CD4-positive, alpha-beta T cell treated with Interleukin-1 beta for 1 hour (primary cell): ENCODE measurements at regions not wholly inside any gene's neighbourhood (a gene's known extent, or its start where the extent isn't known, plus 50 kb on each side); places are given as distances from the start of the nearest gene placed in this dataset.

Experiments
- DNase-seq, 2 donors: peaks; one replicate each; pipeline ENCODE4 v3.0.0-alpha.2; 2020 to 2022

DNA sequence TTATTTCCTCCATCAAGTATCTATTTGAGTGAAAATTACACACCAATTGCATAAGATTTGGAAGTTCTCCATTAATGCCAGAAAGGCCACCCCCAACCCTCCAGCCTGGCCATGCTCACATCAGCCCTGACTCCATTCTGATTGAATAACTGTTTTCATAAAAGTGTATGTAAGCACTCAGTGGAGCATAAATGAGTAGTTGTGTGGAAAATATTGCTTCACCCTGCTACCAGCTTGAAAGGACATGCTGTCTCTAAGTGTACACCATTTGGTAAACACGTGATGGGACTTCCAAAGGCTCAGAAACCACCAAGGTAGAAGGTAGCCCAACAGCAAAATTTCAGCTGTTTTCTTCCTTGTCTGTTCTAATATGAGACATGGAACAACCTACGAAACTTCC lies 393.8 kb downstream of the ZNF385D start:
- DNase-seq, result no peak

DNA sequence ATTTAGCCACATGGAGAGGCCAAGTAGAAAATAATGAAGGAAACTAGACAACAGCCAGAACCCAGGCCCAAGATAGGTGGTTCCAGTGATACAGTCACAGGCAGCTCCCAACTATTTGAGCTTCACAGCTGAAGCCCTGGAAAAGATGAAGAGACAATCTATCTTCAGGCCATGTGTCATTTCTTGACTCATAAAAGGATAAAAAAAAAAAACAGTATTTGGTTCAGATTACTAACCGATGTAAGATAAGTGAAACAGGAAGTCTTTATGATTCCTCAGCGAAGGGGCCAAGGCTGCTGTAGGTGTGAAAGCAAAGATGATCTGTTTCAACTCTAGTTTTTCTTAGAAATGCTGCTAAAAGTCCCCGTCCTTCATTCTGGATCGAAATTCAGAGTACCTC lies 394.6 kb downstream of the ZNF385D start:
- no peak for DNase-seq

DNA sequence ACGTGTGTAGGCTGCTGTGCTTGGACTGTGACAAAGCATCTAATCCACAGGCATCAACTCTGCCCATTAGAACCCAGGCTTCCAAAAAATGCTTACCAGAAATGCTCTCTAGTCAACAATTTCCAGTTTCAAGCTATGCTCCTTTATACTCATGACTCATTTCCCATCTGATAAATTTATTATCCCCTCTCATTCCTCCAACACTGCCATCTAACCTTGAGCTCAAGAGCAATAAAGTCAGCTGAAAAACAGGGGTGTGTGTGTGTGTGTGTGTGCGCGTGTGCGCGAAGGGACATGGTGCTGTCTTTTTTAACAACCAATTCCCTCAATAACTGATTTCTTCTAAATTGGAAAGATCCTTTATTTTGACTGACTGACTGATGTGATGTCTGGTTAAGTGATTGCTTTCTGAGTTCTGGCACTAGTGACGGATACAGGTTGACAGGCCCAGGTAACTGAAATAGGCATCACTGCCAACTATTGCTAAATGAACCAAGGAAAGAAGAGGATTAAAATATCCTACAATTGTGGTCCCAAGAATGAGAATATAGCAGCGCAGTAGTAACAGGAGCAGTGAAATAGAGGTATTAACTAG lies 405.5 kb downstream of the ZNF385D start:
- no peak for DNase-seq

DNA sequence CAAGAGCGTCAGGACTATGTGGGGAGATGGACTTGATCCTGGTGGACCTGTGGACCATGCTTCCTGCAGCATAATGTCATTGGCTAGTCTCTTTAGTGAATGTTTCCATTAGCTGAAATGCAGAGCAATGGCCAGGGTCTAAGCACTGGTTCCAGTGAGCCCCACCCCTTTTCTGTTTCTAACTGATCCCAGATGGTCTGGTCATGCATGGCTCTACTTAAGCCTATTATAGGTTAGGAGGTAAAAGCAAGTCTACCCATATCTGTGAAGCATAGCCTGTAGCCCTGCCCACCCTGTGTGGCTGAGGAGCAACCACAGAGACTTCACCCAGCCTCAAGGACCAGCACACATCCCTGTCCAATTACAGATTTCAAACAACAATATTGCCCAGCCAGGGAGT lies 419.2 kb downstream of the ZNF385D start:
- no peak for DNase-seq

DNA sequence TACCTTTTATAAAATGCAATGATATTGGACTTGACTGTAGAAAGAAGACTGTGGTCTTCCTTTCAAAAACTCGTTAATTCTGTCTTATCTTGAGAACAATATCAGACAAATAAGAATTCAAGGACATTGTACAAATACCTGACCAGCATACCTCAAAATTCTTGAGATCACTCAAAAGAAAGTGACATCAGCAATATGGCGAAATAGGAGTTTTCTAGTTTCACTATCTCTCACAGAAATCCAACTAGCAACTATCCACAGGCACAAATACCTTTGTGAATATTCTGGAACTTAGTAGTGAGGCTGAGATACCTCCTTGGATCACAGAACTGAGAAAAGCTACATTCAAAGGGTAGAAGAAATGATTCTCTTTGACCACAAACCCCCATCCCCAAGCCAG lies 419.7 kb downstream of the ZNF385D start:
- no peak for DNase-seq

DNA sequence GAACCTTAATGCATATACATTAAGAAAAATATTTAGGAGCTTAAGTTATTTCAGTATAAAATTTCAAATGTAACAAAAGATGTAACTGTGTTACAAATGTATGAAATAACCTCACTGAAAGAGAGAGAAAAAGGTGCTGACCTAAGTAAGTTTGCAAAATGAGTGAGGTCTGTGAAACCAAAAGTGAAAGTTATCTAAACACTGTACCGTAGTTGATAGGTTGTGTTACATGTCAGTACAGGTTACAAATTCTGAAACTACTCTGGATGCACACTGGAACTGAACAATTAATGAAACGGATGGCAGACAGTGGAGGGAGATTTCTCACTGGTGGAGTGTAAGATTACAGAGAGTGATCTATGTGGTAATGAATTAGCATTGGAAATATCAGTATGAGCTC lies 420.7 kb downstream of the ZNF385D start:
- peak in 1 of 2 donors; percentile 4 for DNase-seq

DNA sequence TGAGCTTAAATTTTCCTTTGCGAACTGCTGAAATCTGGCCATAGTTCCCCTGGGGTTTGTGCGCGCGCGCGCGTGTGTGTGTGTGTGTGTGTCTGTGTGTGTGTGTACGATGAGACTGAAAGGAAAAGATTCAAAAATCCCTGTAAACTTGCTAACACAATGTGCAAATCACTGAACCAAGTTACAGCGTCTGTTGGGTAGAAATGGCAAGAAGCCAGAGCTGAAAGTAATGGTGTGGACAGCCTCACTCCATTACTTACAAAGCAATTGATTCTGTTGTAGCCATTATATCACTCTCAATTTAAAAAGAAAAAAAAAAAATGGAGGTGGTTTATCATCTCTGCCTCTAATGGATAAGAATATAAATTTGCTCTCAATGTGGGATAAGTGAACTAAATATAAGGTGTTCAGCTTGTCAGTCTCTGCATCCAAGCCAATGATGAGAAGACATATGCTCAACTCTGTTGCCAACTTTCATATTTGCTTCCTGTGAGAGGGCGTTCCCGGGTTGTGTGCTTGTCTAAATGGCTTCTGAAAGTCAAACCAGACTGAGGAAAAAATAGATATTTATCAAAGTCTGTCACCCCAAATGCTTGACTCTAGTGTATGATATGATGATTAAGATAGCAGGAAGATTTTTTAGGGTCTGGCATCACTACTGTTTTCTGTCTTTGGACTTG lies 422.2 kb downstream of the ZNF385D start:
- no peak for DNase-seq

DNA sequence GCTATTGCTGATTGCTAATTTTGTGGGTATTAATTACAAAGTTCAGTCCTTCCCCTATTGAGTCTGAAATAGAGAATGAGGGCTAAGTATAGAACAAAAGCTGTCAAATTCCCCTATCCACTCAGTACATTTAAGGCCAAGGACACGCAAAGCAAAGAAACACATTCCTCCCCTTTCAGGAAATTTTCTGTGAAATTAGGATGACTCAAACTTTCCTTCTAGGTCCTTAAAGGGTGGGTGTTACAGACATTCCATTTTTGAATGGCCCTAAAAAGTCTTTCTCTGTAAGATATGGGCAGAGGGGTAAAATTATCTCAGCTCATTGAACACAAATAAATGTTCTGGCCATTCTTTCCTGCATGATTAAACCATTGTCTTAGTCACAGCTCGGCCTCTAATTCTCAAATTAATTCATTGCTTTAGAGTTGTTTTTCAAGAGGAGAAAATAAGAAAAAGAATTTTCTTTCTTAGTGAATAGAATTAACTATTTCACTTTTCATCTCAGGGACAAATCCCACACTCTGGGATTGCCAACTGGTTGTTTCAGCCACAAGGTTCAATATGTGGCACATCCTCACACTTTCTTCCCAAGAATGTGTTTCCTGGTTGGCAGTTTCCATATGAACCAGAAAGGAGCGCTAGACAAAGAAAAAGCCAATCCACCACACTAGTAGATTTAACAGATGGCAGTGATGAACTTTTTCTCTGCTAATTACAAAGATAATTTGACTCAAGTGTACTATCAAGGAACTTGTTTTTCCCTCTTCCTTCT lies 424.1 kb downstream of the ZNF385D start:
- DNase-seq, result no peak

DNA sequence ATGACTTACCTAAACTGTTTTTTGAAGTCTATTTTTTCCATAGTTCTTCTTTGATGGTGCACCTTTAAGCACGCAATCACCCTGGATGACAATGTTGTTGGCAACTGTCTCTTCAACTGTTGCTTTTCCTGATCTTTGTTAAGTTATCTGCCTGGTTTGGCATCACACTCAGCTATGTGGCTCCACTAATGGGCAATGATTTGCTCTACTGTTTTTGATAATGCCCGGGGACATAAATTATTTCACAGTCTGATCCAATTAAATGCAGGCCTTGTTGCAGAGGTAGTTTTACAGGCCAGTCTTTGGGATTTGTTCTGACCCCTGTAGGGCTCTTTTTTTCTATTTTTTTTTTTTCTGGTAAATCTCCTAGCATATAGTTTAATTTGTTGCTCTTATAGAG lies 436.3 kb downstream of the ZNF385D start:
- no peak for DNase-seq

DNA sequence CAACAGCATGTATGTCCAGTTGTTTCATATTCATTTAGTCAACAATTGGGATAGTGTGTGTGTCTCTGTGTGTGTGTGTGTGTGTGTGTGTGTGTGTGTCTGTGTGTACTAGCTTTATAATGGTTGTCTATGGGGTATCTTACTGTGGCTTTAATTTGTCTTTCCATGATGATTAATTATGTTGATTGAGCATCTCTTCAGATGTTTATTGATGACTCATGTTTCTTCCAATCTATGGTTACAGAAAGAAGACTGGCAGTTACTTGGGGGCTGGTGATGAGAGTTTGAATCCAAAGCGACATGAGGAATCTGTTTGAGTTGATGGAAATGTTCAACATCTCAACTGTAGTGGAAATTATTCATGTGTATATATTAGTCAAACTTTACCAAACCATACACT lies 440.1 kb downstream of the ZNF385D start:
- no peak for DNase-seq

DNA sequence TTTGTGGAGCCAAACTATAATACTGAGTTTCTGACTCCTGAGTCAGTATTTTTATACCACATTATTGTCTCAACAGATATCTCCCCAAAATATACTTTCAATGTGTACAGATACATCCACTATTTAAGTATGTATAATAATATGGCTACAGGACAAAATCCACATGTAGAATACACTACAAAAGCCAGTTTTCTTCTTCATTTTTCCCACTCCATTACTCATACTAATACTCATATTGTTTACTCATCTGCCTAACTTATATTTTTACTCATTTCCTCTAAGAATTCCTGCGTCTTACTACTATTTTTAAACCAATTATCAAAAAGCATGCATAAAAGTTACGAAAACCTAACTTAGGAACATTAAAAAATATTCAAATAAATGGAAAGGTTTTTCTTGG lies 440.8 kb downstream of the ZNF385D start:
- DNase-seq, result no peak

DNA sequence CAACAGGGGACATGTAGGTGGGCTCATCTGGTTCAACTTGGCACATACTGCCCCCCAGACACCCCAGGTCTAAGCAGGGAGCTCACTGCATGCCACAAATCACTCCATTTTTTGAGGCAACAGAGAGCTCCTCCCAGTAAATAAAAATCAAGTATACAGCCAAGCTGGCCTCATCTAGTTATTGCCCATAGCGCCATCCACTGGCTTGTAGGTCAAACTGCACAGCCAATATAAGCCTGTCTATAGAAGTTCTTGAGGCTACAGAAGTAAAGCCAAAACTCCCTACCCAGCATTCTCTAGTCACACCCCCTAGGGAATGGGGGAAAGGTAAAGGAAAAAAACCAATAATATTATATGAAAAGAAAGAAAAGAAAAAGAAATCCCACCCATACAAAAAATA lies 453.7 kb downstream of the ZNF385D start:
- no peak for DNase-seq

DNA sequence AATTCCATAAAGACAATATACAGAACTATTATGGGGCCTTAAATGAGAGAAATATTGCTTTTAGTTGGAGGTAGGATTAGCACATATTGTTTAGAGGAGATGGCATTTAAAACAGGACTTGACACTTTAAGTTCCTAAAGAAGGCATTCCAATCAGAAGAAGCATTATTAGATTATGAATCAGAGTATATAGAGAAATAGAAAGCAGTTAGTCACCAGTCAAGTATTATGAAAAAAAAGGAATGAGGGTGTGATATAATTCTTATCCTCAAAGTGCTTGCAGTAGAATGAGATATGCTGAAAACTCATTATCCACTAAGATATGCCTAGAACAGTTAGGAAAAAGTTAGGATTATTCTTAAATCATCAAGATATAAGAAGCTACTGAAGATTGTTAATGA lies 456.2 kb downstream of the ZNF385D start:
- DNase-seq, result no peak

DNA sequence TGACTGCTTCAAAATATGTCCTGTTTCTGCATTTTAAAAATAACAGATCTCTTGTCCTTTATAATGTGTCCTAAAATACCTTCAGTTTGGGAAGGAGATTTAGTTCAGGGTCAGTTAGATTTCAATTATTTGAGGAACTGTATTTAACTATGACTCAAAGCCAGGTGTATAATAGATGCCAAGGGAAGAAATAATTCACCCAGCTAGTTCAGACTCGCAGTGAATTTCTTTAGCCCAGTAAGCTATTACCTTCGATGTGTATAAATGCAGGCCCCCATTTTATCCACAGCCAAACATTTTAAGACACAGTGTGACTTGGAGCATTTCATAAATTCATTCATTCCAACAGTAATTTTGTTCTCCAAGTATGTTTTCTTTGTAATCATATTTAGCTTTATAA lies 458.0 kb downstream of the ZNF385D start:
- DNase-seq, result no peak

DNA sequence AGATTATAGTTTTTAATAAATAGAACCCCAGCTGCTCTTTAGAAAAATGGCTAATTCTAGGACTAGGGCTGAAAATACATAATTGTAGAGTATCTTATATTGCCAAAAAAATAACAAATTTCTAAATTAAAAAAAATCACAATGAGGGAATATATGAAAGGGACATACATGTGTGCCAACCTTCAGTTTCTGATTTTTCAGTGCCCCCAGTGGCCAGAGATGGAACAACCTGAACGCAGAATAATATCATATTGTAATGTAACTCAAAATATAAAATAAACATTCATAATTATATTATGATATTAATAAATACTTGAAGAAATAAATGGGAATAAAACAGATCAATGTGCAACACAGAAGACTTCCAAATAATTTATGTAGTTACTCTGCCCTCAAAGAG lies 460.5 kb downstream of the ZNF385D start:
- no peak for DNase-seq

DNA sequence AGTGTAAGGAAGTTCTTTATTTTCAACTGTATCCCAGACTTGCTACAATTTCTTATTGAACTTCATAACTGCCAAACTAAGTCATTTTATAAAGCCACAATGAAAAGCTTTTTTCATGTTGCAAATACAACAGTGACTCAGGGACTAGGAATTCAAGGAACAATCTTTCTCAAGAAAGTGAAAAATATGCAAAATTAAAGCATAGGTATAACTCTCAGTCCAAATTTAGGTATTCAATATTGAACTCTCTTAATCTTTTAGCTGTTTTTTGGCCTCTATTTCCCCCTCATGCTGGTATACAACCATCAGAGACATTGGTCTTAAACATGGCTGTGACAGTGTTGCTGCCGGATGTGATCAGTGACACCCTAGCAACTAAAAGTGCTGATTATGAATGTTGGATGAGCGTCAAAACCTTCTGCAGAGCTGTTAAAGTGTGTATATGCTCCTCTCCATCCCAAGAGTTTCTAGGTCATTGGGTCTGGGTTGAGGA lies 476.9 kb downstream of the ZNF385D start:
- DNase-seq, result no peak

DNA sequence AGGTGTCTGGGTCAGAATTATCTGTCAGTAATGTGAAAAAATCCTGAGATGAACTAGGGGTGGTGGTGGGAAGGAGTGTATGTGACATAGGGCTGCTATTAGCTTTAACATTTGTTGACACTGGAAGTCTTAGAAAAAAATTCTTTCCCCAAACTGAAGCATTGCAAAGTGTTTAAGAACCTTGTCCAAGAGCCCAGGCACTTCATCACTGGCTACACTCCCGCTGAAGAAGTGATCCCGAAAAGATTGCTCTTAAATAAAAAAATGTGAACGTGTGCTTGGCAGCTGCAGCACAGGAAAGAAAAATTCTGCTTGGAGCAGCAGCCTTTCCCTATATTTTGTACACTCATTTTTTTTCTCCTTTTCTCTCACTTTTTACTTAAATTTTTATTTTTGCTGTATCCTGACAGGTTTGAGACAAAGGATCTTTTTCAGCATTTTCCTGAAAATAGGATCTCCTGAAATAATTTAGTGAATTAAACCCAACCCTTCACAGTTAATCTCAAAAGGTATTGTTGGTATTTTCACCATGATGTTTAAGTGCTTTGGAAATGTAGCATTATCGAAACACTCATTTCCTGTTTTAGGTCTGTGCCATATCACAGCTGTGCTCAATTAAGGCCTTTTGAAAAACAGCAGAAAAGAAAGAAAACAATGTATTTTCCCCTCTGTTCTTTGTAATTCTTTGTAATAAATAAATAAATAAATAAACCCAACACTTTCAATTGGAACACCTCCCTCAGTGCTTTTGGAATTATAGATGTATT lies 477.6 kb downstream of the ZNF385D start:
- no peak for DNase-seq

DNA sequence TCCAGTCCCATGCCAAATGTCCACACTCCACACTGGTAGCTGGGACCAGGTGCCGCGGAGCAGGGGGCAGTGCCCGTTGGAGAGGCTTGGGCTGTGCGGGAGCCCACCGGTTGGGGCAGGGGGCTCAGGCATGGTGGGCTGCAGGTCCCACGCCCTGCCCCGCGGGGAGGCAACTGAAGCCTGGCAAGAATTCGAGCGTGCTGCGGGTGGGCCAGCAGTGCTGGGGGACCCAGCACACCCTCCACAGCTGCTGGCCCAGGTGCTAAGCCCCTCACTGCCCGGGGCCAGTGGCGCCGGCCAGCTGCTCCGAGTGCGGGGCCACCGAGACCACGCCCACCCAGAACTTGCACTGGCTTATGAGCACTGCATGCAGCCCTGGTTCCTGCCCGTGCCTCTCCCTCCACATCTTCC lies 479.4 kb downstream of the ZNF385D start:
- no peak for DNase-seq

DNA sequence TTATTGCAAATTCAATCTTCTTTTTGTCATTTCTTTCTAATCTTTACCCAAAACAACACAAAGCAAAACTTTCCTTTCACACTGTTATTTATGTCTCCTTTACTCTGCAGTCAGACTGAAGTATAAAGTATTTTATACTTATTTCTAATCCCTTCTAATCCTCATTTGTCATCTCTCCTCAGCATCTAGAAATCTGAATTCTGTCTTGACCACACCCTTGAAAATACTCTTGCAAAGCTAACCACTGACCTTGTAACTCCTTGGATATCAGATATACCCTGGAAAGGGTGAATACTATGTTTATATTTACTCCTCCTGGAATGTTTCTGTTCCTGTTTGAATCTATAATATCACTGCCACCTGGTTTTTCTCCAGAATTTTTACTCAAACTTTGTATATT lies 481.1 kb downstream of the ZNF385D start:
- no peak for DNase-seq

DNA sequence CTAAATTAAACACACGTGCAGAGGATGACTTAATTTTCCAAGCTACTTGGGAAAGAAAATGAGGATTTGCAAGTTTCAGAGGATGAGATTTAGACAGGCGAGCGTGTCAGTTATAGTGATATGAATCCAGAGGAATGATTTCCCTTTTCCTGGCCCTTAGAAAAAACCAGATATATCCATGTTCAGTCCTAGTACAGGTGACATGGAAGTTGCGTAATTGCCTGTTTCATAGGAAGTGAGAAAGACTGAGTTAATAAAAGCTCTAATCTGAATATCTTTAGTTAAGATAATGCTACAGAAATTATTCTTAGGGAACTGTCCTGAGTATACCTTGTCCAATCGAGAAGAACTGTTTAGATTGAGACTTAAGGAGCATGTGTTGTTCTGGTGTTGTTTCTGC lies 490.5 kb downstream of the ZNF385D start:
- DNase-seq, result no peak

DNA sequence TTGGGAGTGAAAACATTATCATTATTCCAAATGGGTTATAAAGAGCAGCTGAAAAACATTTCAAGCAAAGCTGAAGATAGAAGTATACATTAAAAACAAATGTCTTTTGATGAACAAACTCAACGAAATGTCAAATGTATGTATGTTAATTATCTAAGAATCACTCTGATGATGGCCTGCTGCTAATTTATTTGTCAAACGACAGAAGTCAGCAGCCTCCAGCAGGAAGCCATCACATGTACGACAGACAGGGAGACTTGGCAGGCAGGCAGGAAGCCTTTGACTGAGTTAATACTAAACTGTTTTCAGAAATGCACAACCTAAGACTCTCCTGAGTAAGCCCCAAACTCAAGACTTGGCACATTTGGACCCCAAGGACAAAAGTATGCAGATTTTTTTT lies 491.1 kb downstream of the ZNF385D start:
- no peak for DNase-seq

DNA sequence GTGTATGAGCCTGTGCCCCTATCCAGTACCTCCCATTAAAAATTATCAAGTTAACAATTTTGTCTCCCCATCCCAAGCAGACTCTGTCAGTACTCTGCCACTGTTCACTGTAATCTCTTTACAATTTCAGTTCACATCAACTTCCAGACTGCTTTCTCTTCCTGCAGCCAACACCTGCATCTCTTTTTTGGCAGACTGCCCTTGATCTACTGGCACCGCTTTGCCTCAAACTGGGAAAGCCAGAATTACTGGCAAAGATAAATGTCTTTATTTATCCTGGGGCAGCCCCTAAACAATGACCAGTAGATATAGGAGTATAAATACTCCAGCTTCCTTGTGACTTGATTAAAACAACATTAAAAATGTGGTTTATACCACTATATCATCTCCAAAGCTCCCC lies 494.1 kb downstream of the ZNF385D start:
- no peak for DNase-seq

DNA sequence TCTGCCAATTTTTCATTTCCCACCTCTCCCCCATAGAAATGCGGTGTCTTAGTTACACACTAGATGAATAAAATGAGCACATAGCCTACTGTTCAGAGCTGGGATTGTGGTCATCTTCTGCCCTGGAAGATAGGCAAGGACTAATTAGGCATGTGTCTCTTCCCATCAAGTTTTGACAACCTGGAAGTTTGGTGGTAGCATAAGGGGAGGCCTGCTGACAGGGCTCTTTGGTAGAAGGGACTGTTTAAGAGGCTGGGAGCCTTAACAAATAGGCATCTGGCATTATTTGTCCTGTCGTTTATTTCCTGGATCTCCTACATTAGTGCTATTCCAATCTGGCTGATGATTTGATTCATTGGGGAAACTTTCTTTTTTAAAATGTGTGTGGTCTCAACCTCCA lies 512.3 kb downstream of the ZNF385D start:
- DNase-seq, result no peak
